Sigmoid colon (tissue), 6 donors: ENCODE measurements at regions not wholly inside any gene's neighbourhood (a gene's known extent, or its start where the extent isn't known, plus 50 kb on each side); places are given as distances from the start of the nearest gene placed in this dataset.
"Not testable (repeated sequence)": the region's sequence is repeated elsewhere in the genome, so short reads cannot be mapped to it uniquely, and the experiment has no call there.

Experiments used
- DNase-seq: peaks from one replicate; pipeline ENCODE4 v3.0.0-alpha.2; 2019
- H3K27ac ChIP-seq, 4 donors: fragments of 200-600 bp; sonication (generic); one replicate each; pipeline ENCODE4 v1.5.1; 2016 to 2019; ENCODE audit warnings: mild to moderate bottlenecking in 1 of 4
- H3K27me3 ChIP-seq, 3 donors: fragments of 200-600 bp; sonication (generic); one replicate each; pipeline ENCODE4 v1.5.1; 2019; ENCODE audit warnings: mild to moderate bottlenecking in 1 of 3
- H3K36me3 ChIP-seq, 4 donors: fragments of 200-600 bp; sonication (generic); one replicate each; pipeline ENCODE4 v1.5.1; 2016 to 2019
- H3K4me1 ChIP-seq, 4 donors: fragments of 200-600 bp; sonication (generic); one replicate each; pipeline ENCODE4 v1.5.1; 2017 to 2019
- H3K4me3 ChIP-seq, 4 donors: fragments of 200-600 bp; sonication (generic); one replicate each; pipeline ENCODE4 v1.5.1; 2017 to 2019; ENCODE audit warnings: mild to moderate bottlenecking in 2 of 4, moderate library complexity in 1 of 4
- H3K9me3 ChIP-seq, 4 donors: fragments of 200-600 bp in 3 of 4; sonication (generic) in 3 of 4; one replicate each; pipeline versions ENCODE4 v1.5.1 to v1.6.1; 2013 to 2019
- CTCF ChIP-seq, 4 experiments: fragments of 450-650 bp in 3 of 4; fragments of 200-600 bp in 1 of 4; IDR thresholded peaks; one replicate each; pipeline ENCODE4 v1.5.1; 2016 to 2019; ENCODE audit warnings: antibody characterized with exemption in 4 of 4, mild to moderate bottlenecking in 3 of 4, moderate library complexity in 2 of 4
- EP300 ChIP-seq, 4 donors: sonication (generic); formaldehyde crosslinking; IDR thresholded peaks; one replicate each; pipeline ENCODE4 v1.6.1; 2017; ENCODE audit warnings: antibody characterized with exemption in 4 of 4
- POLR2A ChIP-seq, 2 donors: fragments of 450-650 bp; IDR thresholded peaks; one replicate each; pipeline ENCODE4 v1.6.1; 2016; ENCODE audit warnings: antibody characterized with exemption in 2 of 2, mild to moderate bottlenecking in 2 of 2, moderate library complexity in 2 of 2
- POLR2AphosphoS5 ChIP-seq, 4 donors: sonication (generic); formaldehyde crosslinking; IDR thresholded peaks; one replicate each; pipeline ENCODE4 v1.6.1; 2017; ENCODE audit warnings: antibody characterized with exemption in 4 of 4
- WGBS, 2 donors: extraction: QIAGEN DNeasy Blood & Tissue Kit; methylation state at CpG; one replicate each; pipeline ENCODE4 v1.1.7; 2013; 5-methylcytosine and 5-hydroxymethylcytosine counted together
- intact Hi-C: fragments of 100-400 bp; cut with DNase I; formaldehyde crosslinking; loops from one replicate; pipeline ENCODE4 v1.15.1; 2023
- donor health status: healthy with polysubstance abuse.
- donor health status: healthy.

- DNase-seq: no peak
- H3K36me3 ChIP-seq: no peaks in the 10 kb centered on the region
- no peak for TF ChIP-seq POLR2A (IDR thresholded peaks at IDR 0.05)
- TF ChIP-seq CTCF (IDR thresholded peaks at IDR 0.05): no peak
- TF ChIP-seq POLR2AphosphoS5 (IDR thresholded peaks at IDR 0.05): no peak
- TF ChIP-seq EP300 (IDR thresholded peaks at IDR 0.05): no peak
- no peaks in the 10 kb centered on the region for H3K9me3 ChIP-seq
- intact Hi-C loops: no loop called here
- H3K27me3 ChIP-seq: no peaks in the 10 kb centered on the region
- H3K27ac ChIP-seq: no peak overlapping the region
- 89 to 90% methylated on average over 3 of the region's 3 CpGs for WGBS, 2 donors
- H3K4me1 ChIP-seq: no peaks in the 10 kb centered on the region
- no peak overlapping the region for H3K4me3 ChIP-seq
Observed at GRCh38 chrX:3514996-3515395, 168.5 kb upstream of the MXRA5 start.

- 36 to 44% methylated on average over 10 of the region's 10 CpGs for WGBS, 2 donors
- DNase-seq, H3K27me3 ChIP-seq, intact Hi-C loops, H3K27ac ChIP-seq, H3K9me3 ChIP-seq, H3K36me3 ChIP-seq, H3K4me3 ChIP-seq, H3K4me1 ChIP-seq: not testable (repeated sequence)
Observed at GRCh38 chrX:3512150-3512549, 165.7 kb upstream of the MXRA5 start.

- 66 to 77% methylated on average over 4 of the region's 4 CpGs for WGBS, 2 donors
- no peaks in the 10 kb centered on the region for H3K27me3 ChIP-seq
- H3K36me3 ChIP-seq: no peaks in the 10 kb centered on the region
- no peak for DNase-seq
- no peaks in the 10 kb centered on the region for H3K9me3 ChIP-seq
- no peak overlapping the region for H3K27ac ChIP-seq
- H3K4me1 ChIP-seq: no peaks in the 10 kb centered on the region
- intact Hi-C loops: no loop called here
- no peak for TF ChIP-seq POLR2A (IDR thresholded peaks at IDR 0.05)
- no peak for TF ChIP-seq POLR2AphosphoS5 (IDR thresholded peaks at IDR 0.05)
- TF ChIP-seq EP300 (IDR thresholded peaks at IDR 0.05): no peak
- TF ChIP-seq CTCF (IDR thresholded peaks at IDR 0.05): no peak
- no peak overlapping the region for H3K4me3 ChIP-seq
Observed at GRCh38 chrX:3509934-3510333, 163.5 kb upstream of the MXRA5 start.

- H3K27me3 ChIP-seq: no peaks in the 10 kb centered on the region
- no peaks in the 10 kb centered on the region for H3K9me3 ChIP-seq
- DNase-seq: no peak
- TF ChIP-seq POLR2A (IDR thresholded peaks at IDR 0.05): no peak
- no peak for TF ChIP-seq EP300 (IDR thresholded peaks at IDR 0.05)
- TF ChIP-seq CTCF (IDR thresholded peaks at IDR 0.05): no peak
- TF ChIP-seq POLR2AphosphoS5 (IDR thresholded peaks at IDR 0.05): no peak
- H3K4me1 ChIP-seq: no peaks in the 10 kb centered on the region
- no peaks in the 10 kb centered on the region for H3K36me3 ChIP-seq
- H3K27ac ChIP-seq: no peak overlapping the region
- intact Hi-C loops: no loop called here
- H3K4me3 ChIP-seq: no peak overlapping the region
- 83 to 85% methylated on average over 3 of the region's 3 CpGs for WGBS, 2 donors
Observed at GRCh38 chrX:3504916-3505315, 158.5 kb upstream of the MXRA5 start.

- H3K27me3 ChIP-seq: no peaks in the 10 kb centered on the region
- no peak overlapping the region for H3K4me3 ChIP-seq
- WGBS, 2 donors: 86 to 89% methylated on average over 21 of the region's 21 CpGs
- no peaks in the 10 kb centered on the region for H3K9me3 ChIP-seq
- H3K4me1 ChIP-seq: no peaks in the 10 kb centered on the region
- intact Hi-C loops: no loop called here
- no peaks in the 10 kb centered on the region for H3K36me3 ChIP-seq
- no peak for TF ChIP-seq POLR2A (IDR thresholded peaks at IDR 0.05)
- TF ChIP-seq EP300 (IDR thresholded peaks at IDR 0.05): no peak
- TF ChIP-seq CTCF (IDR thresholded peaks at IDR 0.05): no peak
- no peak for TF ChIP-seq POLR2AphosphoS5 (IDR thresholded peaks at IDR 0.05)
- no peak for DNase-seq
- no peak overlapping the region for H3K27ac ChIP-seq
Observed at GRCh38 chrX:3501833-3502535, 155.5 kb upstream of the MXRA5 start.

- DNase-seq, H3K4me1 ChIP-seq, H3K27ac ChIP-seq, intact Hi-C loops, H3K4me3 ChIP-seq, H3K9me3 ChIP-seq, H3K27me3 ChIP-seq, H3K36me3 ChIP-seq: not testable (repeated sequence)
- 67 to 75% methylated on average over 12 of the region's 12 CpGs for WGBS, 2 donors
Observed at GRCh38 chrX:3495836-3496769, 149.7 kb upstream of the MXRA5 start.
